Gastrocnemius medialis (tissue), 4 donors: ENCODE measurements at regions not wholly inside any gene's neighbourhood (a gene's known extent, or its start where the extent isn't known, plus 50 kb on each side); places are given as distances from the start of the nearest gene placed in this dataset.

Experiments used
- ATAC-seq, 2 donors: fragments of 150-250 bp; one replicate each; pipeline ENCODE4 v1.9.1; 2016
- DNase-seq, 2 donors: peaks; one replicate each; pipeline ENCODE4 v3.0.0-alpha.2; 2019
- H3K27ac ChIP-seq, 4 donors: fragments of 200-600 bp; sonication (generic); 1 replicate in 1 of 4; 2 replicates in 3 of 4; pipeline ENCODE4 v1.5.1; 2016 to 2018; ENCODE audit warnings: mild to moderate bottlenecking in 2 of 4, moderate library complexity in 1 of 4
- H3K27me3 ChIP-seq, 3 donors: fragments of 200-600 bp; sonication (generic) in 2 of 3; 1 replicate in 1 of 3; 2 replicates in 2 of 3; pipeline versions ENCODE4 v1.5.1 to v1.6.0; 2016 to 2019; ENCODE audit warnings: mild to moderate bottlenecking in 1 of 3, moderate library complexity in 1 of 3
- H3K36me3 ChIP-seq, 2 donors: fragments of 200-600 bp; sonication (generic) in 1 of 2; one replicate each; pipeline ENCODE4 v1.5.1; 2017 to 2018
- H3K4me1 ChIP-seq, 2 donors: fragments of 200-600 bp; sonication (generic) in 1 of 2; one replicate each; pipeline ENCODE4 v1.5.1; 2016 to 2017; ENCODE audit warnings: mild to moderate bottlenecking in 2 of 2
- H3K4me3 ChIP-seq, 4 donors: fragments of 200-600 bp; sonication (generic) in 3 of 4; 1 replicate in 1 of 4; 2 replicates in 3 of 4; pipeline ENCODE4 v1.5.1; 2016 to 2019; ENCODE audit warnings: mild to moderate bottlenecking in 2 of 4
- H3K9me3 ChIP-seq, 3 donors: fragments of 200-600 bp; sonication (generic) in 2 of 3; 1 replicate in 1 of 3; 2 replicates in 2 of 3; pipeline ENCODE4 v1.5.1; 2016 to 2019
- POLR2A ChIP-seq, 2 donors: fragments of 450-650 bp; IDR thresholded peaks; one replicate each; pipeline ENCODE4 v1.6.1; 2017; ENCODE audit warnings: antibody characterized with exemption in 2 of 2, mild to moderate bottlenecking in 2 of 2, moderate library complexity in 2 of 2
- in situ Hi-C, 4 donors: fragments of 200-750 bp; cut with MboI; loops; one replicate each; pipeline versions ENCODE4 v1.15.0 to v1.8.0; 2017; ENCODE audit warnings: low sequenced_read_pairs in 4 of 4
- intact Hi-C: fragments of 100-400 bp; cut with DNase I; formaldehyde crosslinking; loops from one replicate; pipeline ENCODE4 v1.15.1; 2023; ENCODE audit warnings: low total_unique reads
- TF ChIP-seq, protein P1 (sequence below), 5 experiments: fragments of 450-650 bp in 3 of 5; fragments of 200-600 bp in 2 of 5; sonication (generic) in 2 of 5; IDR thresholded peaks in 4 of 5; conservative IDR thresholded peaks in 1 of 5; 1 replicate in 4 of 5; 2 replicates in 1 of 5; pipeline ENCODE4 v1.5.1; 2016 to 2019; ENCODE audit warnings: antibody characterized with exemption in 5 of 5, mild to moderate bottlenecking in 3 of 5, moderate library complexity in 3 of 5

- no peaks in the 10 kb centered on the region for H3K27me3 ChIP-seq
- no peaks in the 10 kb centered on the region for H3K9me3 ChIP-seq
- in situ Hi-C loops (no loop called here), intact Hi-C loops (no loop called here)
- no peaks in the 10 kb centered on the region for H3K4me1 ChIP-seq
- TF ChIP-seq POLR2A (IDR thresholded peaks at IDR 0.05): no peak
- TF ChIP-seq, protein P1, sequence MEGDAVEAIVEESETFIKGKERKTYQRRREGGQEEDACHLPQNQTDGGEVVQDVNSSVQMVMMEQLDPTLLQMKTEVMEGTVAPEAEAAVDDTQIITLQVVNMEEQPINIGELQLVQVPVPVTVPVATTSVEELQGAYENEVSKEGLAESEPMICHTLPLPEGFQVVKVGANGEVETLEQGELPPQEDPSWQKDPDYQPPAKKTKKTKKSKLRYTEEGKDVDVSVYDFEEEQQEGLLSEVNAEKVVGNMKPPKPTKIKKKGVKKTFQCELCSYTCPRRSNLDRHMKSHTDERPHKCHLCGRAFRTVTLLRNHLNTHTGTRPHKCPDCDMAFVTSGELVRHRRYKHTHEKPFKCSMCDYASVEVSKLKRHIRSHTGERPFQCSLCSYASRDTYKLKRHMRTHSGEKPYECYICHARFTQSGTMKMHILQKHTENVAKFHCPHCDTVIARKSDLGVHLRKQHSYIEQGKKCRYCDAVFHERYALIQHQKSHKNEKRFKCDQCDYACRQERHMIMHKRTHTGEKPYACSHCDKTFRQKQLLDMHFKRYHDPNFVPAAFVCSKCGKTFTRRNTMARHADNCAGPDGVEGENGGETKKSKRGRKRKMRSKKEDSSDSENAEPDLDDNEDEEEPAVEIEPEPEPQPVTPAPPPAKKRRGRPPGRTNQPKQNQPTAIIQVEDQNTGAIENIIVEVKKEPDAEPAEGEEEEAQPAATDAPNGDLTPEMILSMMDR (IDR thresholded peaks at IDR 0.05 in 4 of 5, conservative IDR thresholded peaks at IDR 0.05 in 1 of 5): no peak
- H3K36me3 ChIP-seq: no peaks in the 10 kb centered on the region
- DNase-seq: no peak
- H3K4me3 ChIP-seq: no peak overlapping the region
- no peak for ATAC-seq
- no peak overlapping the region for H3K27ac ChIP-seq
Measured at GRCh38 chr13:97826421-97827012, 127.0 kb upstream of the IPO5 start.

GRCh38 chr13:97834250-97834649 is 119.2 kb upstream of the IPO5 start:
- in situ Hi-C loops: no loop called here
- H3K27me3 ChIP-seq: no peaks in the 10 kb centered on the region

GRCh38 chr13:97843189-97843588 is 110.3 kb upstream of the IPO5 start:
- intact Hi-C loops (no loop called here), in situ Hi-C loops (no loop called here)
- no peaks in the 10 kb centered on the region for H3K36me3 ChIP-seq
- TF ChIP-seq POLR2A (IDR thresholded peaks at IDR 0.05): no peak
- TF ChIP-seq, protein P1 (IDR thresholded peaks at IDR 0.05 in 4 of 5, conservative IDR thresholded peaks at IDR 0.05 in 1 of 5): no peak
- H3K4me1 ChIP-seq: no peaks in the 10 kb centered on the region
- H3K4me3 ChIP-seq: no peak overlapping the region
- H3K9me3 ChIP-seq: no peaks in the 10 kb centered on the region
- no peak for ATAC-seq
- no peak for DNase-seq
- H3K27me3 ChIP-seq: no peaks in the 10 kb centered on the region
- H3K27ac ChIP-seq: no peak overlapping the region

More at GRCh38 chr13:97834250-97834649, 119.2 kb upstream of the IPO5 start:
- DNase-seq: no peak
- no peak for TF ChIP-seq POLR2A (IDR thresholded peaks at IDR 0.05)
- TF ChIP-seq, protein P1 (IDR thresholded peaks at IDR 0.05 in 4 of 5, conservative IDR thresholded peaks at IDR 0.05 in 1 of 5): no peak
- Histone ChIP-seq H3K36me3 (no peaks in the 10 kb centered on the region), H3K4me1 (no peaks in the 10 kb centered on the region), H3K9me3 (no peaks in the 10 kb centered on the region), H3K4me3 (no peak overlapping the region), H3K27ac (no peak overlapping the region)
- ATAC-seq: no peak
- intact Hi-C loops: no loop called here

DNA sequence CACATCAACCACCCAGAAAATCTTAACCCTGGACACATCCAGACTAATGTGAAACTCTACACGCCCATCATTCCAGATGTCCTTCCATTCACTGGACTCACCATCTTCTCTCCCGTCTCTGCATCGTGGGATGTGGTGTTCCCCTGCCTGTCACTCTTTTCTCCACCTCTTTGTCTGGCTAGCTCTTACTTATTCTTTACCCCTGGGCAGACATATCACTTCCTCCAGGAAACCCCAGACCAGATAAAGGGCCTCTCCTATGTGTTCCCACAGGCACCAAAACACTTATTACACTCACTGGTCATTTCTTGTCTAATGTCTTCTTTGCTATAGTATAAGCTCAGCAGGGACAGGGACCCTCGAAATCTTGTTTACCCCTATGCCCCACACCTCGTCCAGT is 109.3 kb upstream of the IPO5 start:
- DNase-seq (no peak), ATAC-seq (no peak)
- H3K27me3 ChIP-seq: no peaks in the 10 kb centered on the region
- H3K4me1 ChIP-seq: no peaks in the 10 kb centered on the region
- no peaks in the 10 kb centered on the region for H3K9me3 ChIP-seq
- H3K36me3 ChIP-seq: no peaks in the 10 kb centered on the region
- H3K4me3 ChIP-seq: no peak overlapping the region
- in situ Hi-C loops: no loop called here
- no peak overlapping the region for H3K27ac ChIP-seq
- TF ChIP-seq, protein P1 (IDR thresholded peaks at IDR 0.05 in 4 of 5, conservative IDR thresholded peaks at IDR 0.05 in 1 of 5): no peak
- no peak for TF ChIP-seq POLR2A (IDR thresholded peaks at IDR 0.05)
- intact Hi-C loops: no loop called here

GRCh38 chr13:97848886-97849285 is 104.6 kb upstream of the IPO5 start:
- H3K27me3 ChIP-seq: no peaks in the 10 kb centered on the region
- H3K27ac ChIP-seq: no peak overlapping the region
- in situ Hi-C loops (no loop called here), intact Hi-C loops (no loop called here)
- H3K4me3 ChIP-seq: no peak overlapping the region
- DNase-seq (no peak), ATAC-seq (no peak)
- no peaks in the 10 kb centered on the region for H3K9me3 ChIP-seq
- no peak for TF ChIP-seq POLR2A (IDR thresholded peaks at IDR 0.05)
- TF ChIP-seq, protein P1 (IDR thresholded peaks at IDR 0.05 in 4 of 5, conservative IDR thresholded peaks at IDR 0.05 in 1 of 5): no peak
- no peaks in the 10 kb centered on the region for H3K36me3 ChIP-seq
- no peaks in the 10 kb centered on the region for H3K4me1 ChIP-seq
